ENCODE measurements at regions not wholly inside any gene's neighbourhood (a gene's known extent, or its start where the extent isn't known, plus 50 kb on each side); places are given as distances from the start of the nearest gene placed in this dataset.

- H3K27ac Mint-ChIP-seq: no peak overlapping the region
- H3K27me3 Mint-ChIP-seq (ENCODE audit: low read depth): no peaks in the 10 kb centered on the region
- no peak for DNase-seq
- H3K4me3 Mint-ChIP-seq: no peak overlapping the region
- H3K9me3 Mint-ChIP-seq: peaks cover 3 to 8% of the 10 kb centered on the region in 2 donors
- peaks cover 9 to 11% of the 10 kb centered on the region in 2 donors for H3K36me3 Mint-ChIP-seq (ENCODE audit: insufficient read depth in 2 of 2)
- H3K4me1 Mint-ChIP-seq (ENCODE audit: low read depth): peaks cover 13% of the 10 kb centered on the region
- no peak for ATAC-seq (replicated peaks in 1 of 2)
Measured at GRCh38 chr3:72021531-72021930, 236.6 kb upstream of the PROK2 start.

- Mint-ChIP-seq H3K4me3 (no peak overlapping the region), H3K4me1 (ENCODE audit: low read depth) (peaks cover 21% of the 10 kb centered on the region), H3K9me3 (peaks cover 2 to 3% of the 10 kb centered on the region in 2 donors), H3K27me3 (ENCODE audit: low read depth) (peaks cover 8% of the 10 kb centered on the region), H3K36me3 (ENCODE audit: insufficient read depth in 2 of 2) (peaks cover 0 to 1% of the 10 kb centered on the region in 2 donors), H3K27ac (no peak overlapping the region)
- DNase-seq: no peak
- ATAC-seq (replicated peaks in 1 of 2): peak in 1 of 2 donors; percentile 53
Measured at GRCh38 chr3:72018343-72018984, 233.5 kb upstream of the PROK2 start.

- ATAC-seq (replicated peaks in 1 of 2) (no peak), DNase-seq (no peak)
- H3K4me3 Mint-ChIP-seq: no peak overlapping the region
- no peaks in the 10 kb centered on the region for H3K36me3 Mint-ChIP-seq (ENCODE audit: insufficient read depth in 2 of 2)
- peaks cover 1 to 3% of the 10 kb centered on the region in 2 donors for H3K9me3 Mint-ChIP-seq
- H3K27me3 Mint-ChIP-seq (ENCODE audit: low read depth): peaks cover 10% of the 10 kb centered on the region
- peaks cover 21% of the 10 kb centered on the region for H3K4me1 Mint-ChIP-seq (ENCODE audit: low read depth)
- H3K27ac Mint-ChIP-seq: no peak overlapping the region
Measured at GRCh38 chr3:72017935-72018334, 233.0 kb upstream of the PROK2 start.

- DNase-seq (no peak), ATAC-seq (replicated peaks in 1 of 2) (no peak)
- Mint-ChIP-seq H3K36me3 (ENCODE audit: insufficient read depth in 2 of 2) (no peaks in the 10 kb centered on the region), H3K27ac (no peak overlapping the region), H3K4me3 (no peak overlapping the region), H3K4me1 (ENCODE audit: low read depth) (peaks cover 26% of the 10 kb centered on the region), H3K9me3 (peaks cover 1 to 3% of the 10 kb centered on the region in 2 donors), H3K27me3 (ENCODE audit: low read depth) (peaks cover 14% of the 10 kb centered on the region)
Measured at GRCh38 chr3:72017311-72017710, 232.4 kb upstream of the PROK2 start.

GRCh38 chr3:72015463-72015862, 230.5 kb upstream of the PROK2 start:
- H3K4me3 Mint-ChIP-seq: no peak overlapping the region
- DNase-seq: peak in 1 of 2 donors; percentile 8
- H3K27me3 Mint-ChIP-seq (ENCODE audit: low read depth): peaks cover 14% of the 10 kb centered on the region
- H3K27ac Mint-ChIP-seq: no peak overlapping the region
- H3K4me1 Mint-ChIP-seq (ENCODE audit: low read depth): peaks cover 31% of the 10 kb centered on the region
- H3K36me3 Mint-ChIP-seq (ENCODE audit: insufficient read depth in 2 of 2): no peaks in the 10 kb centered on the region
- no peaks in the 10 kb centered on the region for H3K9me3 Mint-ChIP-seq
- no peak for ATAC-seq (replicated peaks in 1 of 2)

GRCh38 chr3:72013084-72013483, 228.1 kb upstream of the PROK2 start:
- ATAC-seq (replicated peaks in 1 of 2) (no peak), DNase-seq (no peak)
- H3K4me3 Mint-ChIP-seq: no peak overlapping the region
- H3K27me3 Mint-ChIP-seq (ENCODE audit: low read depth): peaks cover 21% of the 10 kb centered on the region
- peaks cover 29% of the 10 kb centered on the region for H3K4me1 Mint-ChIP-seq (ENCODE audit: low read depth)
- H3K27ac Mint-ChIP-seq: no peak overlapping the region
- no peaks in the 10 kb centered on the region for H3K36me3 Mint-ChIP-seq (ENCODE audit: insufficient read depth in 2 of 2)
- no peaks in the 10 kb centered on the region for H3K9me3 Mint-ChIP-seq

GRCh38 chr3:72012363-72012762, 227.4 kb upstream of the PROK2 start:
- H3K36me3 Mint-ChIP-seq (ENCODE audit: insufficient read depth in 2 of 2): no peaks in the 10 kb centered on the region
- DNase-seq (no peak), ATAC-seq (replicated peaks in 1 of 2) (peak in 1 of 2 donors; percentile 45)
- peaks cover 21% of the 10 kb centered on the region for H3K27me3 Mint-ChIP-seq (ENCODE audit: low read depth)
- H3K4me1 Mint-ChIP-seq (ENCODE audit: low read depth): peaks cover 26% of the 10 kb centered on the region
- no peak overlapping the region for H3K27ac Mint-ChIP-seq
- no peaks in the 10 kb centered on the region for H3K9me3 Mint-ChIP-seq
- H3K4me3 Mint-ChIP-seq: no peak overlapping the region

- H3K9me3 Mint-ChIP-seq: no peaks in the 10 kb centered on the region
- H3K4me1 Mint-ChIP-seq (ENCODE audit: low read depth): peaks cover 26% of the 10 kb centered on the region
- no peak overlapping the region for H3K27ac Mint-ChIP-seq
- H3K4me3 Mint-ChIP-seq: no peak overlapping the region
- no peaks in the 10 kb centered on the region for H3K36me3 Mint-ChIP-seq (ENCODE audit: insufficient read depth in 2 of 2)
- peaks cover 21% of the 10 kb centered on the region for H3K27me3 Mint-ChIP-seq (ENCODE audit: low read depth)
- DNase-seq (no peak), ATAC-seq (replicated peaks in 1 of 2) (no peak)
Measured at GRCh38 chr3:72011485-72011884, 226.5 kb upstream of the PROK2 start.

GRCh38 chr3:72009851-72010443, 225.0 kb upstream of the PROK2 start:
- peak overlapping the region; percentile 49 for H3K27ac Mint-ChIP-seq
- ATAC-seq (replicated peaks in 1 of 2) (peak; percentile 49 to 79), DNase-seq (peak in 1 of 2 donors; percentile 30)
- H3K36me3 Mint-ChIP-seq (ENCODE audit: insufficient read depth in 2 of 2): no peaks in the 10 kb centered on the region
- H3K4me3 Mint-ChIP-seq: peak overlapping the region in 1 of 2 donors; percentile 62
- H3K9me3 Mint-ChIP-seq: no peaks in the 10 kb centered on the region
- H3K27me3 Mint-ChIP-seq (ENCODE audit: low read depth): peaks cover 21% of the 10 kb centered on the region
- peaks cover 25% of the 10 kb centered on the region for H3K4me1 Mint-ChIP-seq (ENCODE audit: low read depth)

- DNase-seq (no peak), ATAC-seq (replicated peaks in 1 of 2) (peak in 1 of 2 donors; percentile 34)
- Mint-ChIP-seq H3K4me1 (ENCODE audit: low read depth) (peaks cover 37% of the 10 kb centered on the region), H3K36me3 (ENCODE audit: insufficient read depth in 2 of 2) (no peaks in the 10 kb centered on the region), H3K27ac (no peak overlapping the region), H3K4me3 (no peak overlapping the region), H3K27me3 (ENCODE audit: low read depth) (peaks cover 28% of the 10 kb centered on the region), H3K9me3 (no peaks in the 10 kb centered on the region)
Measured at GRCh38 chr3:72008226-72008996, 223.5 kb upstream of the PROK2 start.

- no peaks in the 10 kb centered on the region for H3K36me3 Mint-ChIP-seq (ENCODE audit: insufficient read depth in 2 of 2)
- no peak overlapping the region for H3K27ac Mint-ChIP-seq
- ATAC-seq (replicated peaks in 1 of 2) (no peak), DNase-seq (no peak)
- peaks cover 37% of the 10 kb centered on the region for H3K4me1 Mint-ChIP-seq (ENCODE audit: low read depth)
- peaks cover 21% of the 10 kb centered on the region for H3K27me3 Mint-ChIP-seq (ENCODE audit: low read depth)
- no peak overlapping the region for H3K4me3 Mint-ChIP-seq
- H3K9me3 Mint-ChIP-seq: no peaks in the 10 kb centered on the region
Measured at GRCh38 chr3:72006631-72007556, 221.9 kb upstream of the PROK2 start.

- H3K36me3 Mint-ChIP-seq (ENCODE audit: insufficient read depth in 2 of 2): no peaks in the 10 kb centered on the region
- H3K9me3 Mint-ChIP-seq: no peaks in the 10 kb centered on the region
- ATAC-seq (replicated peaks in 1 of 2): peak in 1 of 2 donors; percentile 56
- DNase-seq: no peak
- peaks cover 26% of the 10 kb centered on the region for H3K4me1 Mint-ChIP-seq (ENCODE audit: low read depth)
- H3K27ac Mint-ChIP-seq: no peak overlapping the region
- H3K4me3 Mint-ChIP-seq: no peak overlapping the region
- peaks cover 21% of the 10 kb centered on the region for H3K27me3 Mint-ChIP-seq (ENCODE audit: low read depth)
Measured at GRCh38 chr3:72004749-72005292, 219.9 kb upstream of the PROK2 start.
